Lower leg skin (tissue), 4 donors: ENCODE measurements at regions not wholly inside any gene's neighbourhood (a gene's known extent, or its start where the extent isn't known, plus 50 kb on each side); places are given as distances from the start of the nearest gene placed in this dataset.

ENCODE experiments used
- DNase-seq, 2 donors: peaks; one replicate each; pipeline ENCODE4 v3.0.0-alpha.2; 2019; ENCODE audit warnings: low spot score in 2 of 2
- H3K4me3 ChIP-seq: fragments of 200-600 bp; sonication (generic); 2 replicates; pipeline ENCODE4 v1.5.1; 2017; ENCODE audit warnings: mild to moderate bottlenecking, low read depth; ENCODE audit not compliant: poor library complexity, severe bottlenecking
- CTCF ChIP-seq, 3 donors: fragments of 450-650 bp; IDR thresholded peaks; one replicate each; pipeline ENCODE4 v1.5.1; 2016; ENCODE audit warnings: antibody characterized with exemption in 3 of 3, mild to moderate bottlenecking in 3 of 3, moderate library complexity in 2 of 3
- POLR2A ChIP-seq, 2 donors: fragments of 450-650 bp; IDR thresholded peaks; one replicate each; pipeline ENCODE4 v1.6.1; 2016 to 2017; ENCODE audit warnings: antibody characterized with exemption in 2 of 2, mild to moderate bottlenecking in 1 of 2, moderate library complexity in 1 of 2
- WGBS, 2 donors: methylation state at CpG; one replicate each; pipeline ENCODE4 v1.1.5; 2018; 5-methylcytosine and 5-hydroxymethylcytosine counted together
- intact Hi-C: fragments of 100-400 bp; cut with DNase I; formaldehyde crosslinking; loops from one replicate; pipeline ENCODE4 v1.15.0; 2023; ENCODE audit warnings: low total_unique reads

GRCh38 chr2:78263571-78263970 lies 741.4 kb upstream of the LRRTM4 start:
- no peak for DNase-seq
- intact Hi-C loops = no loop called here
- WGBS, 2 donors = 29 to 56% methylated on average over 1 of the region's 1 CpG

GRCh38 chr2:78264130-78264529 lies 742.0 kb upstream of the LRRTM4 start:
- intact Hi-C loops = no loop called here
- no peak for DNase-seq
- no peak for TF ChIP-seq POLR2A (IDR thresholded peaks at IDR 0.05)
- TF ChIP-seq CTCF (IDR thresholded peaks at IDR 0.05) = no peak
- H3K4me3 ChIP-seq = no peak overlapping the region
- WGBS, 2 donors = 68 to 76% methylated on average over 2 of the region's 2 CpGs

More at GRCh38 chr2:78263571-78263970, 741.4 kb upstream of the LRRTM4 start:
- TF ChIP-seq CTCF (IDR thresholded peaks at IDR 0.05) = no peak
- no peak for TF ChIP-seq POLR2A (IDR thresholded peaks at IDR 0.05)
- no peak overlapping the region for H3K4me3 ChIP-seq

GRCh38 chr2:78281164-78281563 lies 744.3 kb upstream of the REG3G start:
- WGBS, 2 donors = 89 to 92% methylated on average over 5 of the region's 5 CpGs

GRCh38 chr2:78290581-78291214 lies 734.8 kb upstream of the REG3G start:
- intact Hi-C loops = no loop called here
- no peak for TF ChIP-seq POLR2A (IDR thresholded peaks at IDR 0.05)
- TF ChIP-seq CTCF (IDR thresholded peaks at IDR 0.05) = no peak

More at GRCh38 chr2:78281164-78281563, 744.3 kb upstream of the REG3G start:
- intact Hi-C loops = no loop called here
- TF ChIP-seq CTCF (IDR thresholded peaks at IDR 0.05) (no peak), POLR2A (IDR thresholded peaks at IDR 0.05) (no peak)
- no peak for DNase-seq
- no peak overlapping the region for H3K4me3 ChIP-seq

GRCh38 chr2:78293768-78294167 lies 731.7 kb upstream of the REG3G start:
- TF ChIP-seq POLR2A (IDR thresholded peaks at IDR 0.05) (no peak), CTCF (IDR thresholded peaks at IDR 0.05) (no peak)
- intact Hi-C loops = no loop called here
- H3K4me3 ChIP-seq = no peak overlapping the region
- WGBS, 2 donors = 93 to 94% methylated on average over 1 of the region's 1 CpG
- DNase-seq = no peak

More at GRCh38 chr2:78290581-78291214, 734.8 kb upstream of the REG3G start:
- DNase-seq = no peak
- 88% methylated on average over 3 of the region's 3 CpGs for WGBS, 2 donors
- H3K4me3 ChIP-seq = no peak overlapping the region
